NOMO-1 (cell line): ENCODE measurements at regions not wholly inside any gene's neighbourhood (a gene's known extent, or its start where the extent isn't known, plus 50 kb on each side); places are given as distances from the start of the nearest gene placed in this dataset.
A peak's percentile ranks its signal among the peaks of the same experiment; 100 is the strongest.

Experiments
- DNase-seq, 2 experiments: peaks; one replicate each; lab custom pipeline; 2025; ENCODE audit not compliant: unreplicated experiment in 2 of 2; lab: John Stamatoyannopoulos, UW

GRCh38 chr1:81452693-81453366 is 347.9 kb upstream of the ADGRL2 start:
- DNase-seq, result no peak

DNA sequence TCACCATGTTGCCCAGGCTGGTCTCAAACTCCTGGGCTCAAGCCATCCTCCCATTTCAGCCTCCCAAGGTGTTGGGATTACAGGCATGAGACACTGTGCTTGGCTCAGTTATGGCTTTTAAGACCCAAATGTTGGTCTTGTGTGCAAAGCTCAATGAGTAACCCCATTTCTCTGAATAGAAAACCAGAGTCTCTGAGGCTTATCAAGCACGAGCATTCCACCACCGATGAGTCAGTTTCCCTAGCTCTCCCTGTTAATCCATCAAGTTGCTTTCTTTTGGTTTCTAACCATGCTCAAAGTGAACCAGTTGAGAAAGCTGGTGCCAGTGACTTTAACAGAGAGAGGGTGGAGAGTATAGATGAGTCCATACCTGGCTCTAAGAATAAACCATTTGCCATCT is 350.9 kb upstream of the ADGRL2 start:
- no peak for DNase-seq

- no peak for DNase-seq
Observed at GRCh38 chr1:81446000-81446669, 354.6 kb upstream of the ADGRL2 start.

- no peak for DNase-seq
Observed at GRCh38 chr1:81443288-81443687, 357.4 kb upstream of the ADGRL2 start.

GRCh38 chr1:81439046-81439823 is 361.5 kb upstream of the ADGRL2 start:
- DNase-seq, result no peak

GRCh38 chr1:81437649-81438048 is 363.1 kb upstream of the ADGRL2 start:
- no peak for DNase-seq

DNA sequence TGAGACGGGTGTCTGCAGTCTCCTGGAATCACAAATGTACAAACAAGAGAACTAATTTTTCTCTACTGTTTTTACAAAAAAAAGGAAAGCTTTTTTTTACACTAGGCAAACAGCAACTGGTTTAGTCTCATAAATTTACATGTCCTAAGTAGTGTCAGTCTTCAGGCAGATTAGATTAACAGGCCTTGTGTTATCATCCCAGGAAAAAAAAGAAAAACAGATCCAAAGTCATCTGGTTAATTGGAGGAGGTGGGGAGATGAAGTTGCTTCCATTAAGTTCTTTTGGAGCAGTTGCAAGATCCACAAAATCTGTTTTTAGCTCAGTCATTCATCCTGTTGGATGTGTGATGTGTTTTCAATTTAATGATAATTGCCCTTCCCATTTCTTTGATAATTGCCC is 363.5 kb upstream of the ADGRL2 start:
- DNase-seq, result no peak

GRCh38 chr1:81435175-81435574 is 365.6 kb upstream of the ADGRL2 start:
- no peak for DNase-seq

GRCh38 chr1:81433676-81434075 is 367.1 kb upstream of the ADGRL2 start:
- DNase-seq, result no peak

GRCh38 chr1:81432654-81433109 is 368.1 kb upstream of the ADGRL2 start:
- no peak for DNase-seq

- no peak for DNase-seq
Observed at GRCh38 chr1:81432059-81432458, 368.7 kb upstream of the ADGRL2 start.

DNA sequence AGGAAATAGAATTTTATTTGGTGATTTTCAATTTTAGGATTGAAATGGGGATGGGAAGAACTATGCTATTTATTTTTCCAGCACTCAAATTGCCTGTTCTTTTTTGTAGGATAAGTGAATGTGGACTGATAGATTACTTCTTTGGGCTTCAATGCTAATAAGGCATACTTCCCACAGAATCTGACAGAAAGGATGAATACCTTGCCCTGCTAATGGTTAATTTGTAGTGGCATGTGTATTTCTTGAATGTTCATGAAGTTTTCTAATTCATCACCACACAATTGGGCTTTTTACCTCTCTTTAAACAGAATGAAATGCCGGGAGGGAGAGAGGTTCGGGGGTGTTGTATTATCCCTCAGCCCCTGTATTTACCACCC is 369.1 kb upstream of the ADGRL2 start:
- no peak for DNase-seq

DNA sequence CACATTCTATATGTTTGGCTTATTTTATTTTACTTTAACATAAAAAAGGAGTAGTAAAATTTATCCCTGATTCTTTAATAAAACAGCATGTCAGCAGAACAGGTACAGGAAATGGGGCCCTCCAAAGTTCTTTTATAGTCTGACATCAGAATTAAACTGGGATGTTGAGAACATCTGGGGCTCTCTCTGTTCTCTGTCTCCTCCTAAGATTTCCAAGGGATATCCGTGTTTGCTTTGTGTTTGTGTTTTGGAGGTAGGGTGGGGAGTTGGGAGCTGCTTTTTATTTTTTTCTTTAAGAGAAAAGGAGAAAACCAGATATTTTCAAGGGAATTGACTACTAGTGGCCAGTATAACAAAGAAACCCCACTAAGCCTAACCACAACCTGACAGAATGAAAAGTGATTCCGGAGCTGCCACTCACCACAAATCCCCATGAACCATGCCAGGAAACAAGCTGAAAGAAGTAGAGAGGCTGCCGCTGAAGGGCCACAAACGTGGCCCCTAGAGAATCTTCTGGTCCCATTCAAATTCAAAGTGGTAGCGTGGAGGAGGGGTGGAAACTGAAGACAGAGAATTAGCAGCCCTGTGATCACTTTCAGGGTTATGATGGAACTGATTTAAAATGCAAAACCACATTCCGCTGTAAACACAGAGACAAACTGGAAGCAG is 369.6 kb upstream of the ADGRL2 start:
- no peak for DNase-seq

- no peak for DNase-seq
Observed at GRCh38 chr1:81430236-81430938, 370.3 kb upstream of the ADGRL2 start.

GRCh38 chr1:81428998-81429397 is 371.7 kb upstream of the ADGRL2 start:
- DNase-seq, result no peak

- DNase-seq, result no peak
Observed at GRCh38 chr1:81424816-81425215, 375.9 kb upstream of the ADGRL2 start.

DNA sequence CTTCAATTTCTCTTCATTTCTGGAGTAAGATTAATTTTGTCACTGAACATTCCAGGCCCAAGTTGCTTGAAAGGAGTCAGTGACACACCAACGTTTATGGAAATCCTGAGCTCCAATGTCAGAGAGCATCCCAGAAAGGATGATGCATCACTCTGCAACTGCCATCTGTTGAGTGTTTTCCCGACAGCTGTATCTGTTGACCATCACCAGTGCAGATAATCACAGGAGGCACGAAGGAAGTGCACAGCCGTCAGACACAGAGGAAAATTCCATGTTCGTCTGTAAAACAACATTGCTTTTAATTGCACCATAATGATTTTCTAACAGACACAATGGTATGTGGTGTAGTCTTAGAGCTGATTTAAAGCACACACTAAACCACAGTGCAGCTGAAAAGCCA is 376.7 kb upstream of the ADGRL2 start:
- no peak for DNase-seq

GRCh38 chr1:81420760-81421159 is 380.0 kb upstream of the ADGRL2 start:
- no peak for DNase-seq

- peak; percentile 32 to 57 for DNase-seq
Observed at GRCh38 chr1:81414488-81415015, 386.2 kb upstream of the ADGRL2 start.

GRCh38 chr1:81412954-81413353 is 387.8 kb upstream of the ADGRL2 start:
- no peak for DNase-seq
